Left ventricle myocardium inferior (tissue), 1 donor: ENCODE measurements at regions not wholly inside any gene's neighbourhood (a gene's known extent, or its start where the extent isn't known, plus 50 kb on each side); places are given as distances from the start of the nearest gene placed in this dataset.

Experiments used
- DNase-seq: peaks from one replicate; pipeline ENCODE4 v3.0.0-alpha.2; 2020
- H3K27ac ChIP-seq: fragments of 200-600 bp; replicated peaks from 2 replicates; pipeline ENCODE4 v1.8.0; 2021
- H3K27me3 ChIP-seq: fragments of 200-600 bp; 2 replicates; pipeline ENCODE4 v1.8.0; 2021; ENCODE audit warnings: low read depth
- H3K36me3 ChIP-seq: fragments of 200-600 bp; 2 replicates; pipeline ENCODE4 v1.8.0; 2021
- H3K4me1 ChIP-seq: fragments of 200-600 bp; 2 replicates; pipeline ENCODE4 v1.8.0; 2021
- H3K4me3 ChIP-seq: fragments of 200-600 bp; 2 replicates; pipeline ENCODE4 v1.8.0; 2021; ENCODE audit warnings: mild to moderate bottlenecking, moderate library complexity
- H3K9me3 ChIP-seq: fragments of 200-600 bp; replicated peaks from 2 replicates; pipeline ENCODE4 v1.8.0; 2021
- intact Hi-C: fragments of 100-400 bp; cut with micrococcal nuclease; formaldehyde crosslinking; loops from one replicate; pipeline ENCODE4 v1.11.0; 2022
- TF ChIP-seq, protein P1 (sequence below): fragments of 200-600 bp; IDR thresholded peaks from 2 replicates; pipeline ENCODE4 v1.8.0; 2021; ENCODE audit warnings: antibody characterized with exemption, mild to moderate bottlenecking, borderline replicate concordance
- donor health status: DM: no; HTN: yes; CAD: no; lungs with severe emphysema.

DNA sequence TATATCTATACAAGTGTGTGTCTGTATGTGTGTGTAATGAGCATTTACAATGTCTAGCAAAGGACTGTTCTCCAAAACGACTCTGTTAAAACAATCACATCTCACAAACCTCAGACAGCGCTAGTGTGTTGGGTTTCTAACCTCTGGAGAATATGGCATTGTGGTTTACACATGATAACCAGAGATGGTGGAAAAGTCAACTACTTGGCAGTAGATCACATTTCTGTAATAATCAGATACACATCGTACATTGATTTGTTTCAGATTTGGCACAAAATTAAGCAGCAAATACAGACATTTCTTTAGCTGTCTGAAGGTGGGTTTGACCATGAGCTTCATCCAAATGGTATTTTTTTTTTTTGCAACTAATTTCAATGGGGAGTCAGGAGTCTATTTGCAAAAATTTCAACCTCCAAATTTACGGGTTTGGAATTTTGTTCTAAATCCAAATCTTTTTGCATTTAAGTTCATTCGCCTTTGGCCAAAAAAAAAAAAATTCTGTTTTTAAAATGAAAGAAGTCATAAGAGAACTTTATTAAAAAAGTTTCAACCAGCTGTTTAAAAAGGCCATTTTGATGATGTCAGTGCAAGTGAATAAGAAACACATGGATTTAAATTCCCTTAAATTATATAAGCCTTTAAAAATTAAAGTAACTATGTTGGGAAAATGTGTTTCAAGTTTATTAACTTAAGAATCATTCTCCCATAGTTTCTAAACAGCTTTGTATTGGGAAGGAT lies 127.8 kb downstream of the TMEM26 start:
- no peaks in the 10 kb centered on the region for H3K36me3 ChIP-seq
- H3K27ac ChIP-seq, result no peak overlapping the region
- H3K27me3 ChIP-seq, result no peaks in the 10 kb centered on the region
- intact Hi-C loops, result no loop called here
- H3K4me3 ChIP-seq, result no peak overlapping the region
- peaks cover 29% of the 10 kb centered on the region for H3K9me3 ChIP-seq
- TF ChIP-seq, protein P1, sequence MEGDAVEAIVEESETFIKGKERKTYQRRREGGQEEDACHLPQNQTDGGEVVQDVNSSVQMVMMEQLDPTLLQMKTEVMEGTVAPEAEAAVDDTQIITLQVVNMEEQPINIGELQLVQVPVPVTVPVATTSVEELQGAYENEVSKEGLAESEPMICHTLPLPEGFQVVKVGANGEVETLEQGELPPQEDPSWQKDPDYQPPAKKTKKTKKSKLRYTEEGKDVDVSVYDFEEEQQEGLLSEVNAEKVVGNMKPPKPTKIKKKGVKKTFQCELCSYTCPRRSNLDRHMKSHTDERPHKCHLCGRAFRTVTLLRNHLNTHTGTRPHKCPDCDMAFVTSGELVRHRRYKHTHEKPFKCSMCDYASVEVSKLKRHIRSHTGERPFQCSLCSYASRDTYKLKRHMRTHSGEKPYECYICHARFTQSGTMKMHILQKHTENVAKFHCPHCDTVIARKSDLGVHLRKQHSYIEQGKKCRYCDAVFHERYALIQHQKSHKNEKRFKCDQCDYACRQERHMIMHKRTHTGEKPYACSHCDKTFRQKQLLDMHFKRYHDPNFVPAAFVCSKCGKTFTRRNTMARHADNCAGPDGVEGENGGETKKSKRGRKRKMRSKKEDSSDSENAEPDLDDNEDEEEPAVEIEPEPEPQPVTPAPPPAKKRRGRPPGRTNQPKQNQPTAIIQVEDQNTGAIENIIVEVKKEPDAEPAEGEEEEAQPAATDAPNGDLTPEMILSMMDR, result no peak
- no peak for DNase-seq
- no peaks in the 10 kb centered on the region for H3K4me1 ChIP-seq

DNA sequence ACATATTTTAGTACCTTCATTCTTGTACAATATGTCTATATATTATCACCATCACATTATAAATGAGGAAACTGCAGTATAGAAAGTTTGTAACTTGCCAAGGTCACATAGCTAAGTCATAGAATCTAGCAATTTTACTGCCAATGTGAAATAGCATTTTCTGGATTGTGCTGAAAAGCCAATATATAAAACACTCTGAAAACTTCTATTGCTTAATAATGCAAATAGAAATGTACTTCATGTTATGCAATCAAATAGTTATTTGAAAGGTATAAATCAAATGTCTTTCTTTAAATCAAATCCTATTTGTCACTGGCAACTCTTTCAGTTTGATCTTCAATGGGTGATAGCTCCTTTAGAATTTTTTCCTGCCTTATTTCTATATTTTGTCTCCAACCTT lies 129.5 kb downstream of the TMEM26 start:
- Histone ChIP-seq H3K4me1 (no peaks in the 10 kb centered on the region), H3K9me3 (peaks cover 12% of the 10 kb centered on the region), H3K36me3 (no peaks in the 10 kb centered on the region), H3K27ac (no peak overlapping the region), H3K4me3 (no peak overlapping the region), H3K27me3 (no peaks in the 10 kb centered on the region)
- no peak for DNase-seq
- intact Hi-C loops, result no loop called here
- TF ChIP-seq, protein P1, result no peak

DNA sequence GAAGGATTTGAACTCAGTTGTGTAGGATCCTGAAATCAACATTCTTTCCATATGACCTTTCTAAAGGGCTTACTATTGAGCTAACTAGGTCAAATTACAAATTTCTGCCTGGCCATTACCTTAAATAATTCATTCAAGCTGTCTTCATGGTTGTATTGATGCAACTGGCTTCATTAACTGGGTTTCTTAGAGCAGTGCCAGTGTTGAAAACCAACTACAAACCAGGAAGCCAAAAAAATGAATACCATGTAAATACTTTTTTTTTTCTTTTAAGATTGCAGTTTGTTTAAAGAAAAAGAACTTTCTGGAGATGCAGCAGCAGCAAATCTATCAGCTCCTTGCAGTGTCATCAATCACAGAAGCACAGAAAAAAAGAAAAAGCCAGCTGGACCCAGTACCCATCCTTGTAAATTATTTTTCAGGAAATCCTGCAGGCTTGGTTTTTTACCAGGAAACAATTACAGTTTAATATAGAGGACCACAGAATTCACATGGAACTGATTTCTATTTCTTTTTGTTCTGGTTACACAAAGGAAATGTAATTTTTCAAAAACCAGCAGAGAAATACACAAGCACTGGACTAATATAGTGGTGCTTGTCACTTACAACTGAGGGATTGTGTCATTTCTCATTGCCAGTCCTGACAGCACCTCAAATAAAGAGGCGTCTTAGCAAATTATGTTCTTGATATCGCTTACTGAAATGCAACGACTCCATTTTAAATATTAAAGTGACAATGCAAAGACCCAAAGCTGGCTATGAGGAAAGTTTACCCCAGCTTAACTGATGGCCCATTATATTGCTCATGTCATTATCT lies 131.9 kb downstream of the TMEM26 start:
- TF ChIP-seq, protein P1, result no peak
- no peaks in the 10 kb centered on the region for H3K36me3 ChIP-seq
- no peaks in the 10 kb centered on the region for H3K27me3 ChIP-seq
- DNase-seq, result no peak
- H3K27ac ChIP-seq, result no peak overlapping the region
- no peaks in the 10 kb centered on the region for H3K4me1 ChIP-seq
- no peak overlapping the region for H3K4me3 ChIP-seq
- intact Hi-C loops, result no loop called here
- H3K9me3 ChIP-seq, result no peaks in the 10 kb centered on the region

DNA sequence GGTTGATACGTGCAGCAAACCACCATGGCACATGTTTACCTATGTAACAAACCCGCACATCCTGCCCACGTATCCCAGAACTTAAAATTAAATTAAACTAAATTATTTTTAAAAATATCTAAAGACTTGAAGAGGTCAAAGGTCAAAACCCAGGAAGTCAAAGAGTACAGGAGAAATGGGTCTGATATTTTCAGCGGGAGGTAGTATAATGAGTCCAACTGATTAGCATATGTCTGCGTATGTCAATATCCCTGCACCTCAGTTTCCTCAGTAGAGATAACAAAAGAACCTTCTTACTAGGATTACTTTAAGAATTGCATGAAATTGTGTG lies 133.0 kb downstream of the TMEM26 start:
- TF ChIP-seq, protein P1, result no peak

DNA sequence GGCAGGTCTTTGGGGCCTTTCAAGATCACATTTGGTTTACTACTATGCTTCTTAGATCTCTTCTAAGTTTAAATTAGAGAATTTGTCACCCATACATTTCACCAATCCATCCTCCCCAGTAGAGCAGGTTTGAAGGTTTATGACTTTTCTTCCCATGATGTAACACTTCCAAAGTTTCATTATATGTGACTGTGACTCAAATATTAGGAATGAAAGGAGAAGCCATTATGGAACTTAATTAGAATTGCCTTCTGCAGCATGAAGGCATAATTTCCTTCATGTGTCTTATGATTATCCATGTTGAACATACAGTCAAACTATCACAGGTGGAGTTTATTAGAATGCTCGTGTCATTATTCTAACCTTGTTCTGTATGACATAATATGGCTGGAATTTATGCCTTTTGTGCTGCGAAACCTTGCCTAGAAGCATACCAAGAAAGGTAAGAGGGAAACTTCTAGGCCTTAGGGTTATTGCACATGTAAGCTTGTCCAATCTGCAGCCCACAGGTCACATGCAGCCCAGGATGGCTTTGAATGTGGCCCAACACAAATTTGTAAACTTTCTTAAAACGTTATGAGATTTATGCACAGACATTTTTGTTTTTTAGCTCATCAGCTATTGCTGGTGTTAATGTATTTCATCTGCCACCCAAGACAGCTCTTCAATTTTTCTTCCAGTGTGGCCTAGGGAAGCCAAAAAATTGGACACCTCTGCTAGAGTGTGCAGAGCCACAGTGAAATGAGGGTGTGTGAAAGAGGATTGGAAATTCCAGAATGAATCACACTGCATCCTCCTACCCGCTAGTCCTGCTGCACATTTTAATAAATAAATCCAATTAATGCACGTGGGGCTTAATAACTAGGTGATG lies 133.6 kb downstream of the TMEM26 start:
- no peak overlapping the region for H3K27ac ChIP-seq
- TF ChIP-seq, protein P1, result no peak
- H3K4me1 ChIP-seq, result no peaks in the 10 kb centered on the region
- peaks cover 8% of the 10 kb centered on the region for H3K9me3 ChIP-seq
- H3K36me3 ChIP-seq, result no peaks in the 10 kb centered on the region
- no peak overlapping the region for H3K4me3 ChIP-seq
- H3K27me3 ChIP-seq, result no peaks in the 10 kb centered on the region
- no peak for DNase-seq
- intact Hi-C loops, result no loop called here

More for the DNA sequence above, 133.0 kb downstream of the TMEM26 start:
- no peaks in the 10 kb centered on the region for H3K36me3 ChIP-seq
- no peak for DNase-seq
- intact Hi-C loops, result no loop called here
- H3K9me3 ChIP-seq, result peaks cover 5% of the 10 kb centered on the region
- H3K4me1 ChIP-seq, result no peaks in the 10 kb centered on the region
- H3K27ac ChIP-seq, result no peak overlapping the region
- H3K27me3 ChIP-seq, result no peaks in the 10 kb centered on the region
- no peak overlapping the region for H3K4me3 ChIP-seq
